SIG-M5 treated with dmso at 0.1 percent for 504 hours (cell line): ENCODE measurements at regions not wholly inside any gene's neighbourhood (a gene's known extent, or its start where the extent isn't known, plus 50 kb on each side); places are given as distances from the start of the nearest gene placed in this dataset.
"Not testable (repeated sequence)": the region's sequence is repeated elsewhere in the genome, so short reads cannot be mapped to it uniquely, and the experiment has no call there.

Experiments
- DNase-seq: peaks from one replicate; lab custom pipeline; 2025; ENCODE audit not compliant: unreplicated experiment; lab: John Stamatoyannopoulos, UW

- DNase-seq, result no peak
Observed at GRCh38 chr2:238597638-238598528, 171.2 kb downstream of the ASB1 start.

GRCh38 chr2:238598802-238599530 lies 172.2 kb downstream of the ASB1 start:
- no peak for DNase-seq

- DNase-seq, result no peak
Observed at GRCh38 chr2:238599549-238600505, 173.1 kb downstream of the ASB1 start.

- DNase-seq, result no peak
Observed at GRCh38 chr2:238600506-238601432, 174.0 kb downstream of the ASB1 start.

GRCh38 chr2:238601433-238602222 lies 174.9 kb downstream of the ASB1 start:
- DNase-seq, result no peak

GRCh38 chr2:238602223-238602960 lies 175.7 kb downstream of the ASB1 start:
- DNase-seq, result no peak

- DNase-seq, result no peak
Observed at GRCh38 chr2:238603596-238603995, 176.9 kb downstream of the ASB1 start.

- DNase-seq, result no peak
Observed at GRCh38 chr2:238606311-238606710, 179.6 kb downstream of the ASB1 start.

- DNase-seq, result no peak
Observed at GRCh38 chr2:238613610-238614009, 186.9 kb downstream of the ASB1 start.

- no peak for DNase-seq
Observed at GRCh38 chr2:238614376-238614775, 187.6 kb downstream of the ASB1 start.

- DNase-seq, result no peak
Observed at GRCh38 chr2:238615187-238615586, 188.5 kb downstream of the ASB1 start.

GRCh38 chr2:238616681-238617080 lies 190.0 kb downstream of the ASB1 start:
- no peak for DNase-seq

- DNase-seq, result not testable (repeated sequence)
Observed at GRCh38 chr2:238618494-238619283, 192.0 kb downstream of the ASB1 start.

GRCh38 chr2:238627899-238628298 lies 201.2 kb downstream of the ASB1 start:
- no peak for DNase-seq

GRCh38 chr2:238629064-238629463 lies 202.3 kb downstream of the ASB1 start:
- no peak for DNase-seq

- no peak for DNase-seq
Observed at GRCh38 chr2:238631491-238632180, 204.9 kb downstream of the ASB1 start.
